ENCODE measurements at regions not wholly inside any gene's neighbourhood (a gene's known extent, or its start where the extent isn't known, plus 50 kb on each side); places are given as distances from the start of the nearest gene placed in this dataset.
A peak's percentile ranks its signal among the peaks of the same experiment; 100 is the strongest.

GRCh38 chr4:84412062-84412461, 87.0 kb downstream of the NKX6-1 start:
- H3K9me3 ChIP-seq (ENCODE audit: control insufficient read depth, insufficient read depth, low read length) = no peaks in the 10 kb centered on the region
- no peak overlapping the region for H3K27ac ChIP-seq (ENCODE audit: low read depth, low read length)
- H3K36me3 ChIP-seq (ENCODE audit: control insufficient read depth, insufficient read depth, low read length) = no peaks in the 10 kb centered on the region
- H3K4me3 ChIP-seq (ENCODE audit: low read depth, low read length) = no peak overlapping the region
- H3K4me1 ChIP-seq (ENCODE audit: control insufficient read depth, insufficient read depth, low read length) = 0 out of 2 replicates have a peak, but pooled peaks cover 4% of the 10 kb centered on the region
- no peaks in the 10 kb centered on the region for H3K27me3 ChIP-seq (ENCODE audit: control insufficient read depth, insufficient read depth, low read length)
- no peak overlapping the region for H3K9ac ChIP-seq (ENCODE audit: low read depth, low read length)

GRCh38 chr4:84407554-84408407, 91.3 kb downstream of the NKX6-1 start:
- H3K36me3 ChIP-seq (ENCODE audit: control insufficient read depth, insufficient read depth, low read length) = no peaks in the 10 kb centered on the region
- no peak overlapping the region for H3K4me3 ChIP-seq (ENCODE audit: low read depth, low read length)
- no peaks in the 10 kb centered on the region for H3K4me1 ChIP-seq (ENCODE audit: control insufficient read depth, insufficient read depth, low read length)
- H3K9ac ChIP-seq (ENCODE audit: low read depth, low read length) = no peak overlapping the region
- H3K9me3 ChIP-seq (ENCODE audit: control insufficient read depth, insufficient read depth, low read length) = no peaks in the 10 kb centered on the region
- no peaks in the 10 kb centered on the region for H3K27me3 ChIP-seq (ENCODE audit: control insufficient read depth, insufficient read depth, low read length)
- no peak overlapping the region for H3K27ac ChIP-seq (ENCODE audit: low read depth, low read length)

GRCh38 chr4:84403656-84404055, 95.4 kb downstream of the NKX6-1 start:
- no peak overlapping the region for H3K27ac ChIP-seq (ENCODE audit: low read depth, low read length)
- H3K4me3 ChIP-seq (ENCODE audit: low read depth, low read length) = no peak overlapping the region
- H3K9me3 ChIP-seq (ENCODE audit: control insufficient read depth, insufficient read depth, low read length) = no peaks in the 10 kb centered on the region
- no peaks in the 10 kb centered on the region for H3K27me3 ChIP-seq (ENCODE audit: control insufficient read depth, insufficient read depth, low read length)
- H3K36me3 ChIP-seq (ENCODE audit: control insufficient read depth, insufficient read depth, low read length) = no peaks in the 10 kb centered on the region
- H3K4me1 ChIP-seq (ENCODE audit: control insufficient read depth, insufficient read depth, low read length) = no peaks in the 10 kb centered on the region
- H3K9ac ChIP-seq (ENCODE audit: low read depth, low read length) = no peak overlapping the region

- Histone ChIP-seq H3K9ac (ENCODE audit: low read depth, low read length) (no peak overlapping the region), H3K27me3 (ENCODE audit: control insufficient read depth, insufficient read depth, low read length) (no peaks in the 10 kb centered on the region), H3K9me3 (ENCODE audit: control insufficient read depth, insufficient read depth, low read length) (no peaks in the 10 kb centered on the region), H3K4me1 (ENCODE audit: control insufficient read depth, insufficient read depth, low read length) (no peaks in the 10 kb centered on the region), H3K4me3 (ENCODE audit: low read depth, low read length) (no peak overlapping the region), H3K27ac (ENCODE audit: low read depth, low read length) (no peak overlapping the region), H3K36me3 (ENCODE audit: control insufficient read depth, insufficient read depth, low read length) (no peaks in the 10 kb centered on the region)
Measured at GRCh38 chr4:84401701-84402306, 97.3 kb downstream of the NKX6-1 start.

- H3K36me3 ChIP-seq (ENCODE audit: control insufficient read depth, insufficient read depth, low read length) = no peaks in the 10 kb centered on the region
- no peaks in the 10 kb centered on the region for H3K9me3 ChIP-seq (ENCODE audit: control insufficient read depth, insufficient read depth, low read length)
- H3K27me3 ChIP-seq (ENCODE audit: control insufficient read depth, insufficient read depth, low read length) = no peaks in the 10 kb centered on the region
- H3K4me1 ChIP-seq (ENCODE audit: control insufficient read depth, insufficient read depth, low read length) = 0 out of 2 replicates have a peak, but pooled peaks cover 3% of the 10 kb centered on the region
- no peak overlapping the region for H3K27ac ChIP-seq (ENCODE audit: low read depth, low read length)
- H3K4me3 ChIP-seq (ENCODE audit: low read depth, low read length) = no peak overlapping the region
- H3K9ac ChIP-seq (ENCODE audit: low read depth, low read length) = no peak overlapping the region
Measured at GRCh38 chr4:84394386-84394785, 104.7 kb downstream of the NKX6-1 start.

- H3K27ac ChIP-seq (ENCODE audit: low read depth, low read length) = no peak overlapping the region
- H3K4me3 ChIP-seq (ENCODE audit: low read depth, low read length) = no peak overlapping the region
- no peaks in the 10 kb centered on the region for H3K9me3 ChIP-seq (ENCODE audit: control insufficient read depth, insufficient read depth, low read length)
- H3K36me3 ChIP-seq (ENCODE audit: control insufficient read depth, insufficient read depth, low read length) = no peaks in the 10 kb centered on the region
- peaks cover 10% of the 10 kb centered on the region; the same call in 1 of the 2 replicates for H3K4me1 ChIP-seq (ENCODE audit: control insufficient read depth, insufficient read depth, low read length)
- no peaks in the 10 kb centered on the region for H3K27me3 ChIP-seq (ENCODE audit: control insufficient read depth, insufficient read depth, low read length)
- no peak overlapping the region for H3K9ac ChIP-seq (ENCODE audit: low read depth, low read length)
Measured at GRCh38 chr4:84392951-84393590, 106.0 kb downstream of the NKX6-1 start.

- peaks cover 39% of the 10 kb centered on the region for H3K4me1 ChIP-seq (ENCODE audit: control insufficient read depth, insufficient read depth, low read length)
- H3K36me3 ChIP-seq (ENCODE audit: control insufficient read depth, insufficient read depth, low read length) = no peaks in the 10 kb centered on the region
- no peaks in the 10 kb centered on the region for H3K27me3 ChIP-seq (ENCODE audit: control insufficient read depth, insufficient read depth, low read length)
- no peak overlapping the region for H3K9ac ChIP-seq (ENCODE audit: low read depth, low read length)
- H3K9me3 ChIP-seq (ENCODE audit: control insufficient read depth, insufficient read depth, low read length) = no peaks in the 10 kb centered on the region
- H3K4me3 ChIP-seq (ENCODE audit: low read depth, low read length) = no peak overlapping the region
- H3K27ac ChIP-seq (ENCODE audit: low read depth, low read length) = no peak overlapping the region
Measured at GRCh38 chr4:84389406-84389805, 109.7 kb downstream of the NKX6-1 start.

- Histone ChIP-seq H3K9ac (ENCODE audit: low read depth, low read length) (no peak overlapping the region), H3K4me3 (ENCODE audit: low read depth, low read length) (no peak overlapping the region), H3K4me1 (ENCODE audit: control insufficient read depth, insufficient read depth, low read length) (peaks cover 67% of the 10 kb centered on the region), H3K27ac (ENCODE audit: low read depth, low read length) (peak overlapping the region; percentile 64), H3K36me3 (ENCODE audit: control insufficient read depth, insufficient read depth, low read length) (no peaks in the 10 kb centered on the region), H3K9me3 (ENCODE audit: control insufficient read depth, insufficient read depth, low read length) (no peaks in the 10 kb centered on the region), H3K27me3 (ENCODE audit: control insufficient read depth, insufficient read depth, low read length) (peaks cover 13% of the 10 kb centered on the region)
Measured at GRCh38 chr4:84385203-84385602, 113.9 kb downstream of the NKX6-1 start.

GRCh38 chr4:84384801-84385200, 114.3 kb downstream of the NKX6-1 start:
- H3K4me3 ChIP-seq (ENCODE audit: low read depth, low read length) = no peak overlapping the region
- no peaks in the 10 kb centered on the region for H3K9me3 ChIP-seq (ENCODE audit: control insufficient read depth, insufficient read depth, low read length)
- peaks cover 17% of the 10 kb centered on the region for H3K27me3 ChIP-seq (ENCODE audit: control insufficient read depth, insufficient read depth, low read length)
- H3K27ac ChIP-seq (ENCODE audit: low read depth, low read length) = peak overlapping the region; percentile 64
- H3K36me3 ChIP-seq (ENCODE audit: control insufficient read depth, insufficient read depth, low read length) = no peaks in the 10 kb centered on the region
- H3K4me1 ChIP-seq (ENCODE audit: control insufficient read depth, insufficient read depth, low read length) = peaks cover 71% of the 10 kb centered on the region
- H3K9ac ChIP-seq (ENCODE audit: low read depth, low read length) = no peak overlapping the region

GRCh38 chr4:84381759-84382158, 117.3 kb downstream of the NKX6-1 start:
- H3K4me1 ChIP-seq (ENCODE audit: control insufficient read depth, insufficient read depth, low read length) = peaks cover 82% of the 10 kb centered on the region

More at GRCh38 chr4:84381759-84382158, 117.3 kb downstream of the NKX6-1 start:
- H3K4me3 ChIP-seq (ENCODE audit: low read depth, low read length) = no peak overlapping the region; the same call in 1 of the 2 replicates
- H3K27ac ChIP-seq (ENCODE audit: low read depth, low read length) = no peak overlapping the region
- peaks cover 37% of the 10 kb centered on the region for H3K27me3 ChIP-seq (ENCODE audit: control insufficient read depth, insufficient read depth, low read length)
- no peak overlapping the region for H3K9ac ChIP-seq (ENCODE audit: low read depth, low read length)
- no peaks in the 10 kb centered on the region for H3K9me3 ChIP-seq (ENCODE audit: control insufficient read depth, insufficient read depth, low read length)
- no peaks in the 10 kb centered on the region for H3K36me3 ChIP-seq (ENCODE audit: control insufficient read depth, insufficient read depth, low read length)
